ENCODE measurements at regions not wholly inside any gene's neighbourhood (a gene's known extent, or its start where the extent isn't known, plus 50 kb on each side); places are given as distances from the start of the nearest gene placed in this dataset.

GRCh38 chr3:115385774-115386730, 237.3 kb upstream of the GAP43 start:
- Histone ChIP-seq H3K27ac (no peak overlapping the region), H3K27me3 (no peaks in the 10 kb centered on the region), H3K9me3 (no peaks in the 10 kb centered on the region), H3K4me1 (peaks cover 11 to 12% of the 10 kb centered on the region in 2 donors), H3K36me3 (no peaks in the 10 kb centered on the region), H3K4me3 (no peak overlapping the region)
- no peak for TF ChIP-seq CTCF (IDR thresholded peaks at IDR 0.05 in 4 of 5, conservative IDR thresholded peaks at IDR 0.05 in 1 of 5)
- TF ChIP-seq POLR2A (IDR thresholded peaks at IDR 0.05): no peak
- intact Hi-C loops (cut with DNase I; ENCODE audit: low total_unique reads) (no loop called here), in situ Hi-C loops (cut with MboI; ENCODE audit: low sequenced_read_pairs in 4 of 4) (no loop called here)
- no peak for ATAC-seq
- no peak for DNase-seq

- Histone ChIP-seq H3K4me1 (peaks cover 11 to 12% of the 10 kb centered on the region in 2 donors), H3K4me3 (no peak overlapping the region), H3K27ac (peak overlapping the region in 2 of 4 donors; percentile 4 to 10), H3K9me3 (no peaks in the 10 kb centered on the region), H3K36me3 (no peaks in the 10 kb centered on the region), H3K27me3 (no peaks in the 10 kb centered on the region)
- intact Hi-C loops (cut with DNase I; ENCODE audit: low total_unique reads): no loop called here
- ATAC-seq (no peak), DNase-seq (no peak)
- in situ Hi-C loops (cut with MboI; ENCODE audit: low sequenced_read_pairs in 4 of 4): no loop called here
- TF ChIP-seq CTCF (IDR thresholded peaks at IDR 0.05 in 4 of 5, conservative IDR thresholded peaks at IDR 0.05 in 1 of 5): no peak
- no peak for TF ChIP-seq POLR2A (IDR thresholded peaks at IDR 0.05)
Measured at GRCh38 chr3:115388166-115388565, 235.1 kb upstream of the GAP43 start.

- intact Hi-C loops (cut with DNase I; ENCODE audit: low total_unique reads): no loop called here
- no peak for ATAC-seq
Measured at GRCh38 chr3:115388811-115389210, 234.5 kb upstream of the GAP43 start.

GRCh38 chr3:115396801-115397200, 226.5 kb upstream of the GAP43 start:
- Histone ChIP-seq H3K4me1 (no peaks in the 10 kb centered on the region), H3K9me3 (no peaks in the 10 kb centered on the region), H3K36me3 (no peaks in the 10 kb centered on the region), H3K27ac (no peak overlapping the region), H3K4me3 (no peak overlapping the region), H3K27me3 (no peaks in the 10 kb centered on the region)
- DNase-seq (no peak), ATAC-seq (no peak)
- in situ Hi-C loops (cut with MboI; ENCODE audit: low sequenced_read_pairs in 4 of 4) (no loop called here), intact Hi-C loops (cut with DNase I; ENCODE audit: low total_unique reads) (no loop called here)
- no peak for TF ChIP-seq POLR2A (IDR thresholded peaks at IDR 0.05)
- no peak for TF ChIP-seq CTCF (IDR thresholded peaks at IDR 0.05 in 4 of 5, conservative IDR thresholded peaks at IDR 0.05 in 1 of 5)

More at GRCh38 chr3:115388811-115389210, 234.5 kb upstream of the GAP43 start:
- Histone ChIP-seq H3K36me3 (no peaks in the 10 kb centered on the region), H3K27me3 (no peaks in the 10 kb centered on the region), H3K4me1 (peaks cover 11 to 12% of the 10 kb centered on the region in 2 donors), H3K9me3 (no peaks in the 10 kb centered on the region), H3K27ac (peak overlapping the region in 1 of 4 donors; percentile 10), H3K4me3 (no peak overlapping the region)
- TF ChIP-seq POLR2A (IDR thresholded peaks at IDR 0.05) (no peak), CTCF (IDR thresholded peaks at IDR 0.05 in 4 of 5, conservative IDR thresholded peaks at IDR 0.05 in 1 of 5) (no peak)
- in situ Hi-C loops (cut with MboI; ENCODE audit: low sequenced_read_pairs in 4 of 4): no loop called here
- DNase-seq: no peak
